Tibial artery (tissue), 4 donors: ENCODE measurements at regions not wholly inside any gene's neighbourhood (a gene's known extent, or its start where the extent isn't known, plus 50 kb on each side); places are given as distances from the start of the nearest gene placed in this dataset.

ENCODE experiments used
- DNase-seq, 2 donors: peaks; one replicate each; pipeline ENCODE4 v3.0.0-alpha.2; 2019
- H3K27ac ChIP-seq, 2 donors: fragments of 200-600 bp; sonication (generic) in 1 of 2; 1 replicate in 1 of 2; 2 replicates in 1 of 2; pipeline ENCODE4 v1.5.1; 2018 to 2019; ENCODE audit warnings: mild to moderate bottlenecking in 1 of 2
- H3K27me3 ChIP-seq, 2 donors: fragments of 200-600 bp; sonication (generic) in 1 of 2; one replicate each; pipeline versions ENCODE4 v1.5.1 to v1.6.0; 2016 to 2019
- H3K36me3 ChIP-seq, 3 donors: fragments of 200-600 bp; sonication (generic) in 2 of 3; one replicate each; pipeline ENCODE4 v1.5.1; 2016 to 2019; ENCODE audit warnings: mild to moderate bottlenecking in 2 of 3
- H3K4me1 ChIP-seq, 4 donors: fragments of 200-600 bp; sonication (generic) in 2 of 4; 1 replicate in 3 of 4; 2 replicates in 1 of 4; pipeline ENCODE4 v1.5.1; 2016 to 2019
- H3K4me3 ChIP-seq, 2 donors: fragments of 200-600 bp; sonication (generic) in 1 of 2; 1 replicate in 1 of 2; 2 replicates in 1 of 2; pipeline ENCODE4 v1.5.1; 2018 to 2019; ENCODE audit warnings: mild to moderate bottlenecking in 2 of 2
- H3K9me3 ChIP-seq, 3 donors: fragments of 200-600 bp; sonication (generic) in 1 of 3; one replicate each; pipeline ENCODE4 v1.5.1; 2016 to 2019
- CTCF ChIP-seq, 2 experiments: fragments of 200-600 bp in 1 of 2; fragments of 450-650 bp in 1 of 2; IDR thresholded peaks; one replicate each; pipeline ENCODE4 v1.5.1; 2017 to 2019; ENCODE audit warnings: antibody characterized with exemption in 2 of 2, mild to moderate bottlenecking in 1 of 2, moderate library complexity in 1 of 2
- intact Hi-C: fragments of 100-400 bp; cut with DNase I; formaldehyde crosslinking; loops from one replicate; pipeline ENCODE4 v1.15.0; 2023; ENCODE audit warnings: low total_unique reads

GRCh38 chr12:105706973-105707334, 376.5 kb downstream of the C12orf75 start:
- Histone ChIP-seq H3K4me1 (peaks cover 0 to 18% (median 16%) of the 10 kb centered on the region in 4 donors), H3K9me3 (no peaks in the 10 kb centered on the region), H3K36me3 (no peaks in the 10 kb centered on the region), H3K4me3 (no peak overlapping the region), H3K27me3 (no peaks in the 10 kb centered on the region), H3K27ac (peak overlapping the region; percentile 46 to 70)
- intact Hi-C loops: loop anchor here (1.0 kb wide), 1 partner anchor 429 kb away; no protein-coding TSS in a partner anchor
- no peak for DNase-seq
- no peak for TF ChIP-seq CTCF (IDR thresholded peaks at IDR 0.05)

GRCh38 chr12:105713606-105714305, 383.3 kb downstream of the C12orf75 start:
- Histone ChIP-seq H3K36me3 (no peaks in the 10 kb centered on the region), H3K9me3 (no peaks in the 10 kb centered on the region), H3K4me3 (no peak overlapping the region), H3K4me1 (no peaks in the 10 kb centered on the region), H3K27ac (no peak overlapping the region), H3K27me3 (no peaks in the 10 kb centered on the region)
- TF ChIP-seq CTCF (IDR thresholded peaks at IDR 0.05): no peak
- no peak for DNase-seq
- intact Hi-C loops: no loop called here

- Histone ChIP-seq H3K9me3 (no peaks in the 10 kb centered on the region), H3K4me1 (no peaks in the 10 kb centered on the region), H3K36me3 (no peaks in the 10 kb centered on the region), H3K27ac (no peak overlapping the region), H3K27me3 (no peaks in the 10 kb centered on the region), H3K4me3 (no peak overlapping the region)
- TF ChIP-seq CTCF (IDR thresholded peaks at IDR 0.05): no peak
- intact Hi-C loops: no loop called here
- no peak for DNase-seq
These were observed 386.1 kb downstream of the C12orf75 start for GRCh38 chr12:105716621-105717020.

GRCh38 chr12:105721051-105721825, 390.7 kb downstream of the C12orf75 start:
- H3K36me3 ChIP-seq: no peaks in the 10 kb centered on the region
- no peak overlapping the region for H3K27ac ChIP-seq
- intact Hi-C loops: no loop called here
- peaks cover 0 to 11% (median 0%) of the 10 kb centered on the region in 4 donors for H3K4me1 ChIP-seq
- DNase-seq: no peak
- TF ChIP-seq CTCF (IDR thresholded peaks at IDR 0.05): no peak
- no peak overlapping the region for H3K4me3 ChIP-seq
- H3K9me3 ChIP-seq: no peaks in the 10 kb centered on the region
- H3K27me3 ChIP-seq: no peaks in the 10 kb centered on the region

- Histone ChIP-seq H3K4me3 (no peak overlapping the region), H3K27me3 (no peaks in the 10 kb centered on the region), H3K4me1 (peaks cover 0 to 11% (median 0%) of the 10 kb centered on the region in 4 donors), H3K9me3 (no peaks in the 10 kb centered on the region), H3K27ac (no peak overlapping the region), H3K36me3 (no peaks in the 10 kb centered on the region)
- intact Hi-C loops: no loop called here
- DNase-seq: no peak
- no peak for TF ChIP-seq CTCF (IDR thresholded peaks at IDR 0.05)
These were observed 391.4 kb downstream of the C12orf75 start for GRCh38 chr12:105721891-105722290.
